Mucosa of rectum (tissue), 2 donors: ENCODE measurements at regions not wholly inside any gene's neighbourhood (a gene's known extent, or its start where the extent isn't known, plus 50 kb on each side); places are given as distances from the start of the nearest gene placed in this dataset.

Experiments
- H3K27ac ChIP-seq, 2 donors: one replicate each; pipeline ENCODE4 v1.7.0; 2013; ENCODE audit warnings: inconsistent platforms in 2 of 2, low read depth in 2 of 2, low read length in 2 of 2
- H3K27me3 ChIP-seq, 2 donors: one replicate each; pipeline ENCODE4 v1.7.0; 2013; ENCODE audit warnings: low read length in 2 of 2; ENCODE audit not compliant: control insufficient read depth in 2 of 2, insufficient read depth in 2 of 2
- H3K36me3 ChIP-seq, 2 donors: one replicate each; pipeline ENCODE4 v1.7.0; 2013; ENCODE audit warnings: low read length in 2 of 2; ENCODE audit not compliant: control insufficient read depth in 2 of 2, insufficient read depth in 2 of 2
- H3K4me1 ChIP-seq, 2 donors: one replicate each; pipeline ENCODE4 v1.7.0; 2013; ENCODE audit warnings: low read length in 2 of 2, mild to moderate bottlenecking in 1 of 2; ENCODE audit not compliant: control insufficient read depth in 2 of 2, insufficient read depth in 2 of 2
- H3K4me3 ChIP-seq, 2 donors: one replicate each; pipeline ENCODE4 v1.7.0; 2013; ENCODE audit warnings: low read length in 2 of 2
- H3K9ac ChIP-seq, 2 donors: one replicate each; pipeline ENCODE4 v1.7.0; 2013; ENCODE audit warnings: low read length in 2 of 2, low read depth in 1 of 2, mild to moderate bottlenecking in 1 of 2
- H3K9me3 ChIP-seq, 2 donors: one replicate each; pipeline ENCODE4 v1.7.0; 2013; ENCODE audit warnings: low read length in 2 of 2; ENCODE audit not compliant: control insufficient read depth in 2 of 2
- donor health status: healthy.
- donor health status: Normal muscosa, but diverticular disease.

DNA sequence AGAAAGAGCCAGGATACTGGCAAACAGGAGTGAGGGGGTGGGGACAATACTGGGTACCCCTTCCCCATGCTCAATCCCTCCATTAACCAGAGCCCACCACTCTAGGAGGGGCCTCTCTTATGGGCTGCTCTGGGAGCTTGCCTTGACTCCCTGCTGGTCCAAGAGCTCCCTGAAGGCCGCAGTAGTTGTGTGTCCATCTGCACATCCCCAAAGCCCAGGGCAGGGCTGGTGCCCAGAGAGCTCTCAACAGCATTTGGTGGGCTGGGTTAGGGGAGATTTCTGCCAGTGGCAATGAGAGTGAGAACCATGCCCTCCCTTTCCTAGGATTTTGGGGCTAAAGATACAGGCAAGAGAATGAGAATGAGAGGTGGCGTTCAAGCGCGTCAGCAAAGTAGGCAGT is 230.6 kb upstream of the PMEPA1 start:
- Histone ChIP-seq H3K4me1 (peaks cover 0 to 11% of the 10 kb centered on the region in 2 donors), H3K27me3 (no peaks in the 10 kb centered on the region), H3K9me3 (no peaks in the 10 kb centered on the region), H3K27ac (no peak overlapping the region), H3K36me3 (no peaks in the 10 kb centered on the region), H3K4me3 (no peak overlapping the region), H3K9ac (no peak overlapping the region)

DNA sequence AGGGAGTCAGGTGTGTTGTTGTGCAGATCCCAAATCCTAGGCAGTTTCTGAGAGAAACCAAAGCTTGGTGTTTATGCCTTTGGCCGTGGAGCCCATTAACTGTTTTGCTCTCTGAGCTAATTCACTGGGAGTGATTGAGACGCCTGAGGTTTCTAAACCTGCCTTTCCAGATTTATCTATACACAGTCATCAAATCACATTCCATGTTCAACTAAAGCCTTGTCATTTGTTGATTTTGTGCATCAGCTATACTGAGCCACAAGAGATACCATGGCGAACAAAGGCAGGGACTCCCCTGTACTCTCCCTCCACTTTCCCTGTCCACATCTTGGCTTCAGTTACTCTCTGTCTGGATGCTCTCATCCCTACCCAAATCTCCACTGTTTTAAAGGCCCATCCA is 229.7 kb upstream of the PMEPA1 start:
- H3K27ac ChIP-seq = no peak overlapping the region
- H3K9ac ChIP-seq = no peak overlapping the region
- peaks cover 0 to 11% of the 10 kb centered on the region in 2 donors for H3K4me1 ChIP-seq
- no peak overlapping the region for H3K4me3 ChIP-seq
- H3K36me3 ChIP-seq = no peaks in the 10 kb centered on the region
- no peaks in the 10 kb centered on the region for H3K9me3 ChIP-seq
- H3K27me3 ChIP-seq = no peaks in the 10 kb centered on the region

DNA sequence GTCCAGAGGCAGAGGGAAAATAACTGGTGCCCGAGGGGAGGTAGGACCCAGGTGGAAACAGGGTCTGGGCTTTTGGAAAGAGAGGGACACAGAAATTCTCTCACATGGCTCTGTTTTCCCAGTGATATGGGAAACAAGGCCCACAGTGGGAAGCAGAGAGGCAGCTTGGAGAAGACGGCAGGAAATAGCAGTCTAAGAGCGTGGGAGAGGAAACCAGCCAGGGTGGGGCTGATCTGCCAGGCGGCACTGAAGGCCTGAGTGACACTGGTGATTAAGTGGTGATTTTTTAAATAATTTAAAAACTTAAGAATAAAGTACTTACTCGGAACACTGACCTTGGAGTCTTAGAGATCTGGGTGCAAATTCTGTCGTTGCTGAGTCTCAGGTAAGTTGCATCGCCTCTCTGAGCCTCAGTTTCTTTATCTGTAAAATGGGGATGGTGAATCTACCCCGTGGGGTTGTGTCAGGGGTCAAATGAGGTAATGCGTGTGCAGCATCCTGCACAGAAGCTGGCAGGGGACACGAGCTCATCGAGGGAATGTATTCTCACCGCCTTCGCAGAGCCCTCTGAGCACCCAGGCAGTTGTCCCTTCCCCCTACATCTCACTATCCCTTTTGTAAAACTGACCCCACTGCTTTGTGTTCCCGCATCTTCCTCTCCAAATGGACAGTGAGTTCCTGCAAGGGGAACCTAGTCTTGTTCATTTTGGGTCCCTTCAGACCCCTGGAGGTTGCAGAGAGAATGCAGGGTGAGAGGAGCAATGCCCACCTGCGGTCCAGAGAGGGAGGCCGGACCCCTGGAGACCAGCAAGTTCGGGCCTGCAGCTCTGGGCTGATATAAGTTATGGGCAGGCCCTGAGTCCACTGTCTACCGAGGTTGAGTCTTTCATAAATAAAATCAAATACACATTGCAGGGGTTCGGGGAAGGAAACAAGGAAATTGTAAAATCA is 228.6 kb upstream of the PMEPA1 start:
- no peak overlapping the region for H3K9ac ChIP-seq
- H3K9me3 ChIP-seq = no peaks in the 10 kb centered on the region
- no peaks in the 10 kb centered on the region for H3K36me3 ChIP-seq
- H3K4me1 ChIP-seq = peaks cover 5 to 11% of the 10 kb centered on the region in 2 donors
- no peak overlapping the region for H3K4me3 ChIP-seq
- H3K27ac ChIP-seq = no peak overlapping the region
- H3K27me3 ChIP-seq = no peaks in the 10 kb centered on the region

- Histone ChIP-seq H3K4me1 (peaks cover 5 to 6% of the 10 kb centered on the region in 2 donors), H3K9me3 (no peaks in the 10 kb centered on the region), H3K9ac (no peak overlapping the region), H3K27me3 (no peaks in the 10 kb centered on the region), H3K36me3 (no peaks in the 10 kb centered on the region), H3K4me3 (no peak overlapping the region), H3K27ac (no peak overlapping the region)
Measured at GRCh38 chr20:57936636-57937385, 227.0 kb upstream of the PMEPA1 start.

DNA sequence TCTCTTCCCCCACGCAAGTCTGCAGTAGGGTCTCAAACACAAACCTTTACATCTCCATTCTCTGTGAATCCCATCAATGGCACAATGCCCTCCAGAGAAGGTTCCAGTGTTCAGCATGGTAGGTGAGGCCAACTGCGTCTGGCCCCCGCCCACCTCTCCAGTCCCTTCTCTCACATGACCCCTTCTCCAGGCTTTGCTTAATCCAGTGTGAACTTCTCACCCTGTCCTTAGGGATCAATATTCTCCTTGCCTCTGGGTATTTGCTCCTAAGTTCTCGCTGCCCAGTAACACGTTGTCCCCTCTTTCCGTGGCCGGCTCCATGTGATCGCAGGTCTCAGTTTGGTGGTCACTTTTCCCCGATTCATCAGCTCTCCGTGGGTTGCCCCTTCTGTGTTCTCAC is 225.1 kb upstream of the PMEPA1 start:
- no peaks in the 10 kb centered on the region for H3K27me3 ChIP-seq
- no peaks in the 10 kb centered on the region for H3K36me3 ChIP-seq
- peaks cover 0 to 5% of the 10 kb centered on the region in 2 donors for H3K4me1 ChIP-seq
- H3K4me3 ChIP-seq = no peak overlapping the region
- H3K9me3 ChIP-seq = no peaks in the 10 kb centered on the region
- no peak overlapping the region for H3K27ac ChIP-seq
- no peak overlapping the region for H3K9ac ChIP-seq

GRCh38 chr20:57934007-57934805 is 224.4 kb upstream of the PMEPA1 start:
- Histone ChIP-seq H3K9ac (no peak overlapping the region), H3K4me3 (no peak overlapping the region), H3K4me1 (peaks cover 0 to 5% of the 10 kb centered on the region in 2 donors), H3K36me3 (no peaks in the 10 kb centered on the region), H3K27ac (no peak overlapping the region), H3K27me3 (no peaks in the 10 kb centered on the region), H3K9me3 (no peaks in the 10 kb centered on the region)

- H3K4me3 ChIP-seq = no peak overlapping the region
- H3K36me3 ChIP-seq = no peaks in the 10 kb centered on the region
- H3K9me3 ChIP-seq = no peaks in the 10 kb centered on the region
- H3K27me3 ChIP-seq = no peaks in the 10 kb centered on the region
- H3K27ac ChIP-seq = no peak overlapping the region
- peaks cover 0 to 5% of the 10 kb centered on the region in 2 donors for H3K4me1 ChIP-seq
- no peak overlapping the region for H3K9ac ChIP-seq
Measured at GRCh38 chr20:57932227-57932864, 222.5 kb upstream of the PMEPA1 start.

DNA sequence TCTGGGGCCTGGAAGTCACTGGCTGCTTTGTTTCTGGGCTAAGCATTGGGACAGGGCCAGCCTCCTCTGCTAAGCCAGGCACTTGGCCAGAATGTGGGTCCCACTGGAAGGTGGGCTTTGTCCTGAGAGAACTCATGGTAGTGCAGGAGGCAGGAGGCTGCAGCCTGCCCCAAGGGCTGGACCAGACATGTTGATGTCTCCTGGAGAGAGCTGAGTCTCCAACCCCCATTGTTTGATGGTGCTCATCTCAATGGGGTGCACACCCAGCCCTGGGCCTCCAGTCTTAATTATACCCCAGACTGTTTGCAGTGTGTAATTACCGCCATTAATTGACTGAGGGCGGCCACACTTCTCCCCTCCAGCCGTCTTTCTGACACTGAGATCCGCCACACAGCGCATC is 220.5 kb upstream of the PMEPA1 start:
- peaks cover 0 to 5% of the 10 kb centered on the region in 2 donors for H3K4me1 ChIP-seq
- no peaks in the 10 kb centered on the region for H3K36me3 ChIP-seq
- no peaks in the 10 kb centered on the region for H3K9me3 ChIP-seq
- no peaks in the 10 kb centered on the region for H3K27me3 ChIP-seq
- H3K9ac ChIP-seq = no peak overlapping the region
- H3K4me3 ChIP-seq = no peak overlapping the region
- H3K27ac ChIP-seq = no peak overlapping the region

- no peaks in the 10 kb centered on the region for H3K27me3 ChIP-seq
- H3K4me1 ChIP-seq = no peaks in the 10 kb centered on the region
- H3K4me3 ChIP-seq = no peak overlapping the region
- H3K27ac ChIP-seq = no peak overlapping the region
- no peaks in the 10 kb centered on the region for H3K36me3 ChIP-seq
- H3K9me3 ChIP-seq = no peaks in the 10 kb centered on the region
- H3K9ac ChIP-seq = no peak overlapping the region
Measured at GRCh38 chr20:57928181-57928967, 218.6 kb upstream of the PMEPA1 start.
